GM21423 (cell line): ENCODE measurements at regions not wholly inside any gene's neighbourhood (a gene's known extent, or its start where the extent isn't known, plus 50 kb on each side); places are given as distances from the start of the nearest gene placed in this dataset.
"Not testable (repeated sequence)": the region's sequence is repeated elsewhere in the genome, so short reads cannot be mapped to it uniquely, and the experiment has no call there.

ENCODE experiments used
- ATAC-seq: cut with Tn5 transposase; IDR thresholded peaks from one replicate; pipeline ENCODE4 v1.9.1; 2021; ENCODE audit warnings: mild to moderate bottlenecking, moderate library complexity; ENCODE audit not compliant: unreplicated experiment

GRCh38 chr9:31520301-31521085 lies 864.0 kb upstream of the ACO1 start:
- ATAC-seq: peak; percentile 74

- no peak for ATAC-seq
These were observed 848.8 kb upstream of the ACO1 start for GRCh38 chr9:31535651-31536050.

GRCh38 chr9:31536471-31536870 lies 848.0 kb upstream of the ACO1 start:
- ATAC-seq: no peak

- no peak for ATAC-seq
These were observed 842.6 kb upstream of the ACO1 start for GRCh38 chr9:31541721-31542281.

GRCh38 chr9:31542384-31543055 lies 841.9 kb upstream of the ACO1 start:
- ATAC-seq: peak; percentile 99

GRCh38 chr9:31554941-31555340 lies 829.5 kb upstream of the ACO1 start:
- no peak for ATAC-seq

- no peak for ATAC-seq
These were observed 827.6 kb upstream of the ACO1 start for GRCh38 chr9:31556667-31557463.

GRCh38 chr9:31572190-31572589 lies 812.3 kb upstream of the ACO1 start:
- ATAC-seq: not testable (repeated sequence)

- no peak for ATAC-seq
These were observed 810.9 kb upstream of the ACO1 start for GRCh38 chr9:31573561-31573960.

GRCh38 chr9:31574006-31574765 lies 810.3 kb upstream of the ACO1 start:
- ATAC-seq: no peak

GRCh38 chr9:31582071-31582470 lies 802.4 kb upstream of the ACO1 start:
- no peak for ATAC-seq

- ATAC-seq: no peak
These were observed 801.9 kb upstream of the ACO1 start for GRCh38 chr9:31582561-31582960.

- no peak for ATAC-seq
These were observed 799.3 kb upstream of the ACO1 start for GRCh38 chr9:31585158-31585557.

- no peak for ATAC-seq
These were observed 797.3 kb upstream of the ACO1 start for GRCh38 chr9:31587146-31587545.

- ATAC-seq: no peak
These were observed 796.4 kb upstream of the ACO1 start for GRCh38 chr9:31588006-31588405.

- no peak for ATAC-seq
These were observed 795.7 kb upstream of the ACO1 start for GRCh38 chr9:31588756-31589155.

GRCh38 chr9:31590091-31590490 lies 794.4 kb upstream of the ACO1 start:
- ATAC-seq: no peak

- ATAC-seq: not testable (repeated sequence)
These were observed 787.4 kb upstream of the ACO1 start for GRCh38 chr9:31597086-31597485.

GRCh38 chr9:31597977-31598376 lies 786.5 kb upstream of the ACO1 start:
- peak; percentile 88 for ATAC-seq

GRCh38 chr9:31601666-31602065 lies 782.8 kb upstream of the ACO1 start:
- no peak for ATAC-seq

GRCh38 chr9:31604531-31604930 lies 779.9 kb upstream of the ACO1 start:
- ATAC-seq: no peak
